ENCODE measurements at regions not wholly inside any gene's neighbourhood (a gene's known extent, or its start where the extent isn't known, plus 50 kb on each side); places are given as distances from the start of the nearest gene placed in this dataset.

- no peak for TF ChIP-seq CTCF (IDR thresholded peaks at IDR 0.05)
- no peak for ATAC-seq (ENCODE audit: low FRiP score)
- no peak for DNase-seq (ENCODE audit: low spot score)
These were observed 498.1 kb upstream of the CPEB2 start for GRCh38 chr4:14504162-14504561.

- TF ChIP-seq CTCF (IDR thresholded peaks at IDR 0.05), result no peak
- ATAC-seq (ENCODE audit: low FRiP score) (no peak), DNase-seq (ENCODE audit: low spot score) (no peak)
These were observed 488.8 kb upstream of the CPEB2 start for GRCh38 chr4:14513471-14513870.

- DNase-seq (ENCODE audit: low spot score) (no peak), ATAC-seq (ENCODE audit: low FRiP score) (no peak)
- no peak for TF ChIP-seq CTCF (IDR thresholded peaks at IDR 0.05)
These were observed 486.7 kb upstream of the CPEB2 start for GRCh38 chr4:14515556-14515955.

GRCh38 chr4:14518136-14518535 lies 484.1 kb upstream of the CPEB2 start:
- DNase-seq (ENCODE audit: low spot score) (no peak), ATAC-seq (ENCODE audit: low FRiP score) (no peak)
- no peak for TF ChIP-seq CTCF (IDR thresholded peaks at IDR 0.05)

GRCh38 chr4:14520171-14520570 lies 482.1 kb upstream of the CPEB2 start:
- no peak for TF ChIP-seq CTCF (IDR thresholded peaks at IDR 0.05)
- no peak for DNase-seq (ENCODE audit: low spot score)
- no peak for ATAC-seq (ENCODE audit: low FRiP score)

GRCh38 chr4:14524276-14524675 lies 478.0 kb upstream of the CPEB2 start:
- ATAC-seq (ENCODE audit: low FRiP score), result no peak
- TF ChIP-seq CTCF (IDR thresholded peaks at IDR 0.05), result no peak
- no peak for DNase-seq (ENCODE audit: low spot score)

- no peak for TF ChIP-seq CTCF (IDR thresholded peaks at IDR 0.05)
- ATAC-seq (ENCODE audit: low FRiP score) (no peak), DNase-seq (ENCODE audit: low spot score) (no peak)
These were observed 473.4 kb upstream of the CPEB2 start for GRCh38 chr4:14528918-14529317.
